Stimulated activated CD4-positive, alpha-beta T cell treated with anti-CD3 and anti-CD28 coated beads, Interleukin-4, amount 100 ng/mL, for 24 hours (primary cell): ENCODE measurements at regions not wholly inside any gene's neighbourhood (a gene's known extent, or its start where the extent isn't known, plus 50 kb on each side); places are given as distances from the start of the nearest gene placed in this dataset.

Source experiments
- DNase-seq: peaks from one replicate; pipeline ENCODE4 v3.0.0-alpha.2; 2020

GRCh38 chr16:9536905-9537304, 445.5 kb downstream of the HAPSTR1 start:
- DNase-seq: no peak

- DNase-seq: no peak
These were observed 447.9 kb downstream of the HAPSTR1 start for GRCh38 chr16:9539346-9539745.

- no peak for DNase-seq
These were observed 450.3 kb downstream of the HAPSTR1 start for GRCh38 chr16:9541723-9542122.

- DNase-seq: no peak
These were observed 450.8 kb downstream of the HAPSTR1 start for GRCh38 chr16:9542165-9542755.

GRCh38 chr16:9545522-9546437, 454.3 kb downstream of the HAPSTR1 start:
- DNase-seq: no peak

GRCh38 chr16:9546438-9546786, 455.0 kb downstream of the HAPSTR1 start:
- DNase-seq: no peak

GRCh38 chr16:9549487-9549886, 458.0 kb downstream of the HAPSTR1 start:
- no peak for DNase-seq

GRCh38 chr16:9555051-9555450, 463.6 kb downstream of the HAPSTR1 start:
- DNase-seq: no peak

GRCh38 chr16:9556949-9557665, 465.7 kb downstream of the HAPSTR1 start:
- DNase-seq: no peak

- DNase-seq: no peak
These were observed 466.3 kb downstream of the HAPSTR1 start for GRCh38 chr16:9557713-9558112.

GRCh38 chr16:9566099-9566498, 474.7 kb downstream of the HAPSTR1 start:
- DNase-seq: no peak

- no peak for DNase-seq
These were observed 476.2 kb downstream of the HAPSTR1 start for GRCh38 chr16:9567666-9568065.

- no peak for DNase-seq
These were observed 476.8 kb downstream of the HAPSTR1 start for GRCh38 chr16:9568261-9568660.

- no peak for DNase-seq
These were observed 479.1 kb downstream of the HAPSTR1 start for GRCh38 chr16:9570521-9570920.

- no peak for DNase-seq
These were observed 487.0 kb downstream of the HAPSTR1 start for GRCh38 chr16:9578459-9578858.

- DNase-seq: no peak
These were observed 488.6 kb downstream of the HAPSTR1 start for GRCh38 chr16:9580025-9580424.

- no peak for DNase-seq
These were observed 502.0 kb downstream of the HAPSTR1 start for GRCh38 chr16:9593440-9593839.

GRCh38 chr16:9594047-9594446, 502.6 kb downstream of the HAPSTR1 start:
- DNase-seq: no peak

- no peak for DNase-seq
These were observed 503.5 kb downstream of the HAPSTR1 start for GRCh38 chr16:9594946-9595345.

- no peak for DNase-seq
These were observed 503.9 kb downstream of the HAPSTR1 start for GRCh38 chr16:9595393-9595792.

GRCh38 chr16:9596788-9597187, 505.3 kb downstream of the HAPSTR1 start:
- DNase-seq: no peak

- no peak for DNase-seq
These were observed 506.7 kb downstream of the HAPSTR1 start for GRCh38 chr16:9597967-9598730.

- no peak for DNase-seq
These were observed 507.3 kb downstream of the HAPSTR1 start for GRCh38 chr16:9598731-9599083.
